Glomerular endothelial cell (primary cell): ENCODE measurements at regions not wholly inside any gene's neighbourhood (a gene's known extent, or its start where the extent isn't known, plus 50 kb on each side); places are given as distances from the start of the nearest gene placed in this dataset.
"Not testable (repeated sequence)": the region's sequence is repeated elsewhere in the genome, so short reads cannot be mapped to it uniquely, and the experiment has no call there.

Experiments
- DNase-seq: peaks from one replicate; pipeline ENCODE4 v3.0.0-alpha.2; 2011; ENCODE audit warnings: low read depth, low spot score; ENCODE audit errors: extremely low read depth

DNA sequence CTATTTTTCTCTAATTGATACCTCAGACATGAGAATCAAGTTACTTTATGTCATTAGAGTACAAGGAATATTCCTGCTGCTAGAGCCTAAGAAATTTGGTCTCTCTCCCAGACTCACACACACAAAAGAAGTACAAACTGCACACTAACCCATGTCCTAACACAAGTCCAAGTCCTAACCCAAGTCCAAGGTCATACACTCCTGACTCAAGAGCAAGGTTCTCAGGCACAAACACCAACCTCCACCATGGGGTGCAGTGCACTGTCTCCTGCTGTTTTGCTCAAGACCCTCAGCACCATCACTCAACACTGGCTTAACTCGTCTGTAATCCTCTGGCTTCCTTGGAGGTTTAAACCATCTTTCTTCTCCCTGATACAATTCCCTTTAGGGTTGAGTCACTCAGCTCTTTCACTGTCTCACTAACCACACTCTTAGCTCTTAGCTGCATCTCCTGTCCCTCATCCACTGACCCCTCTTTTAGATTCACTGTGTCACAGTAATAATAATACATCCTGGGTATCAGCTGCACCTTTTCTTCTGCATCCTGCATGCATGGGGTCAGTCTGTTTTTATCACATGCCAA is 129.8 kb downstream of the BCL2L11 start:
- no peak for DNase-seq

DNA sequence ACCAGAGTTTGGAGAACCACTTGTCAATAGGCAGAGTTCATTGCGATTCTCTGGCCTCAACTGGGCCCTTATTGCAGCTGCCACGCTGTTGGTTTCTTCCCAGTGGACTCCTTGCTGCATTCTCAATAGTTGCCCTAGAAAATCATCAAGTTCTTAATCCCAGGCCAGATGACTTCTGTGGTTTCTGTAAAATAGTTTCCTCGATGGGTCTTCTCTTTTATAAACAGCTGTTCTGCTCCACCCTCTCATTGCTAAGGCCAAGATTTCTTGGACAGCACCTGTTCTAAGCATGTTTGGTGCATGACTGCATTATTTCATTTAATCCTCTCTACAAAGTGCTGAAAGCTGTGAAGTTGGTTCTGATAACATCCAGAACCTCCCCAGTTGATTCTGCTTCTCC is 131.0 kb downstream of the BCL2L11 start:
- DNase-seq, result no peak

DNA sequence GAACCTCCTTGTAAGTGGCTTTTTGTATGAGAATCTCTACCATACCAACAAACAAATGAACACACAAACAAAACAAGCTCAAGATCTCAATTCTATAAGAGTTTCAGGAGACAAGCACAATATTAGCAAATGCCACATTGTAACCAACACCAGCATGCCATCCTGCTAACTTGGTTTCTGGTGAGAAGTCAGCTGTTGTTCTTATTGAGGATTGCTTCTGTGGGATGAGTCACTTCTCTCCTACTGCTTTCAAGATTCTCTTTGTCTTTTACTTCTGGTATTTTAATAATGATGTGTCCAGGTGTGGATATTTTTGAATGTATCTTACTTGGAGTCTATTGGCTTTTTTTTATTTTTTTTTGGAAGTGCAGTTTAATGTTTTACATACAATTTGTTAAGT is 131.7 kb downstream of the BCL2L11 start:
- no peak for DNase-seq

DNA sequence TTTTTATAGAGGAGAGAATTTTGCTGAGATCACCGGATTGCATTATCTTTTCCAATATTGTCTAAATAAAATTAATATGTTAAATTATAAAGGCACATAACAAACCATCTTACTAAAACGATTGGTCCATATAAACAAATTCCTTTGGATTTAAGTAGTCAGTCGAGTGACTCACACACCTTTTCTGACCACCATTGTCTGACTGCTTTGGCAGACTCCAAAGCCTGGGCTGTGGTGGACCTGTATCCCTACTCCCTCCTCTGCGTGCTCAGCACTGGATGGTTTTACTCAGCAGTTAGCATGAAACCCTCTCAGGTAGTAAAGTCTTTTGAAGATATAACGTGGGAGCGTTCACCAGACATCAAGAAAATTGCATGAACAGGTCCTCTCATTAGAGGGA is 134.2 kb downstream of the BCL2L11 start:
- DNase-seq, result not testable (repeated sequence)

DNA sequence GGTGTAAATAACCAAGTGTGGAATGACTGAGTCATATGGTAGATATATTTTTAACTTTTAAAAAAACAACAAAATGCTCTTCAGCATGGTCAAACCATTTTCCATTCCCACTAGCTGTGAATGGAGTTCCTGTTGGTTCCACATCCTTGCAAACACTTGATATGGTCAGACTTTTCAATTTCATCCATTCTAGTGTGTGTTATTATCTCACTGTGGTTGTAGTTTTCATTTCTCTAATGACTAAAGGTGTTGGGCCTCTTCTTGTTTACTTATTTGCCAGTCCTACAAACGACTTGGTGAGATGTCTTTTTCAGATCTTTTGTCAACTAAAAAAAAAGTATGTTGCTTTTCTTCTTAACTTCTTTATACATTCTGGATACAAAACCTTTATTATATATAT is 135.9 kb downstream of the BCL2L11 start:
- not testable (repeated sequence) for DNase-seq

DNA sequence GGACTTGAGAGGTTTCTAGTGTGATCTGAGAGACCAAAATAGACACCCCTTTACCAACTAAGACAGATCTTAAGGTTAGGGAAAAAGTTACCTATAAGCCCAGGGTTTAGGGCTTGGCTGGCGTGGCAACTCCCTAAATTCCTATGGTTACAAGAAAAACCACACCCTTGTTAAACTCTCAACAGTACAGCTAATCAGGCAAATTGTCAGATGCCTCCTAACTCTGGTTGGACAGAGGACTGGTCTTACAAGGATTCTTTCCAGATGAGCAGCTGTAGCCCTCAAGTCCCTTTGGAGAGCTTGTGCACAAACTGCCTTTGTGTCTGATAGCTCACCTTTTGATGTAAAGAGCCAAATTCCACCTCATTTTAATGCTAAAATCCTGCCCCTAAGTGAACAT is 136.9 kb downstream of the BCL2L11 start:
- not testable (repeated sequence) for DNase-seq

DNA sequence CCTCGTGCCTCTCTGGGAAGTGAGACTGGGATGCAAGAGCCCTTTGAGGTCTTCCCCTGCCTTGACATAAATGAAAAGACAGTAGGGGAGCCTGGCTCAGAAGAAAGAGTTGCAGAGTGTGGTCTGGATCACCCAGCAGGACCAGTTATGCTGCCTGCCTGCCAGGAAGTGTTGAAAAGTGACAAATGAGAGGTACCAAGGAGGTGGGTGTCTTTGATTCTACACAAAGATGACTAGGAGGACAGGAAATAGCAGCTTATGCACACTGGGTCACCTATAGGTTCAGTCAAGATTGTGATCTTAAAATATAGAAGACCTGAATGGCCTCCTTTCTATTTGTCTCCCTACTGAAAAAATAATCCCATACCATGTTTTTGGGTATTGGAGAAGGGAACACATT is 137.6 kb downstream of the BCL2L11 start:
- not testable (repeated sequence) for DNase-seq

DNA sequence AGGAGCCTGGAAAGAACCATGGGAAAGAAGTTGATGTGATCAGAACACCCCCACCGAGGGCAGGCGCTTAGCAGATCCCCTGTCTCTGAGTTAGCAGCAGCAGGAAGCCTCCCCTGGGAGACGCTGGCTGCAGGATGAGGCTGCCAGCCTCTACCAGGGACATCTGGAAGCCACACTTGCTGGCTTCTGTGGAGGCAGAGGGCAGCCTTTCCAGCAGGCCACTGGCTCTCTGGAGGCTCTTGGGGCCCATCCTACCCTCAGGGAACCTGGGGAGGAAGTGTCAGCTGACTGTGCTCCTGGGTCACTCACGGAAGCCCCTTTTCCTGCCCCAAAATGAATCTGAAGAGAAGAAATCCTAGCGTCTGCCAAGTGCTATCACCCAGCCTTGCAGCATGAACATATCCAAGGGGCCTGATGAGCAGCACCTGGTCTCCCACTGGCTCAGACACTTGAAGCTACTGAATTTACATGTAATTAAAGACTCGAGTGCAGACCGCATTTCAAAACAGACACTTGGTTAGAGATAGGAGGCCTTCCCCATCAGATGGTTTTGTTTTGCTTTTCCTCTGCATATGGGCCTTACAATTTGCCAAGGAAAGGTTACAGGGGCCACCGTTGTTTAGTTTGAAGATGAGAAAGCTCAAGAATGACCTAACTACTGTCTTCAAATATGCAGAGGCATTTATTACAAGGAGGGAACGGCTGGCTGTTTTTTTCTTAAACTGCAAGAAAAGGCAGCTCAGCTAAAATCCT is 142.1 kb downstream of the BCL2L11 start:
- not testable (repeated sequence) for DNase-seq

DNA sequence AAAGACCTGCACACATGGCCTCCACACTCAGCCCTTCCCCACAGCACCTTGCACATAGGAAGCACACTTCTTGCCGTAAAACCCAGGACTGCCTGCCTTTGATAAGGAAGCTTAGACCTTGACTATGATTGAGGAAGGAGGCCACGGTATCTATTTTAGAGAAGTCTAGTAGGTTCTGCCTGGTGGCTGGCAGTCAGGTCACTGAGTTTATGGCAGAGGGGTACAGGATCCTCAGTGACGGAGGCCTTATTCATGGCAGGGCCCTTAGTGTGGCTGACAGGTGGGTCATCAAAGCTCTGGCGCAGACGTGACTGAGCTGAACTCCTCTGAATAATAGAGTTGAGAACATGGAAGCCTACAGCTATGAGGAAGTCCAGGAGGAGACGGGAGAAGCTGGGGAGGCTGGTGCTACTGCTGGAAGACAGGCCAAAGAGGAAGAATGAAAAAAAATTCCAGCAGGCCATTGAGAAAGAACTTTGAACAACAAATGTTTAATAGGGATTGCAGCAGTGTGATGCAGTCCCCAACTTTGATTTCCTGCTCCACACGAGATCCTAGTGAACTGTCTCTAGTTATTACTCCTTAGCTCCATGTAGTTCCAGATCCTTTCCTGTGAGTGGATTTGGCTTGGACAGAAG is 142.8 kb downstream of the BCL2L11 start:
- DNase-seq, result not testable (repeated sequence)

DNA sequence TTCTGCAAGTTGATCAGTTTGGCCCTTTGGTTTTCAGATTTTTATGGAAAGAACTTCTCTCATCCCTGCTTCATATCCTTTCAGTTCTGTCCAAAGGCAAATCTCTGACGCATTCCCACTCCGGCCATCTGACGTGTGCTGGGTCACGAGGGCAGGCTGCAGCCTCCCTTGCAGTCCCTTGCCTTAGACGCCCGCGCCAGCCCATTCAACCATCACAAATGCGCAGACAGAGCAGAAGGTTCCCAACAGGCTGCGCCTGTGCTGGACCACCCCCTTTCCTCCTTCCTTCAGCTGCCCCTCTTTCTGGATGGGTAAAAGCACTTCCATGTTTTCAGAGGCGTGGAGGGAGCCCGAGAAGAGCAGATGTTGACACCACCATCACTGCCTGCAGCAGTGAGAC is 144.2 kb downstream of the BCL2L11 start:
- not testable (repeated sequence) for DNase-seq

DNA sequence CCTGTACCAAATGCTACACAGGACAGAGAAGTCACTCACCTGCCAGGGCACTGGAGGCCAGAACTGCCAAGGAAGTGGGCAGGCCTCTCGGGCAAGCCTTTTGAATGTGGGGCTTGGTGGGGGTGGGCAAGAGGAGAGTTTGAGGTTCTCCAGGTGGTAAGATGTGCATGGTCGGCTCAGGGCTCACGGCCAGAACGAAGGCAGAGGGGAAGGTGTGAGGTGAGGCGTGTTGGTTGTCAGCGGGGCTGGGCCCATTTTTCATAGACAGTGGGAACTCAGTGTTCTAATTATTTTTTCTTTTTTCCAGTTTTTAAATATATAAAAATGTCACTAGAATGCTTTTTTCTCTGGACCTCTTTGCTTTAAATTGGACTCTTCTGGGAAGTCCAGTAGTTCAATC is 145.8 kb downstream of the BCL2L11 start:
- DNase-seq, result not testable (repeated sequence)

DNA sequence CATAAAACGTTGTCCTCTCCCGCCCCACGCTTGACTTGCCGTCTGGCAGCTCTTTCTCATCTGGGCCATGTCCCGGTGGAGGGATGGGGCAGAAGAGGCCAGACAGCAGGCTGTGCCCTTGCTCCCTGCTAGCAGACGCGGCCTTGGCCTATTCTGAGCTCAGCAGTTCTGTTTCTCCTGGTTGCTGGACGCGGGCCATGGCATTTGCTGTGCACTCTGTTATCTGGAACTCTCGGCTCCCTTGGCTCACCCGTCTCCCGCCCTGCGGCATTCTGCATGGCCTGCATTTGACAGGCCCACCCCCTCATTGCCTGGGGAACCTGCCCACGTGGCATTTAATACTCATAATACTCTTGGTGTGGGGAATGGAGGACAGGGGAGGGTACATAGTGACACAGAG is 146.3 kb downstream of the BCL2L11 start:
- DNase-seq, result not testable (repeated sequence)

DNA sequence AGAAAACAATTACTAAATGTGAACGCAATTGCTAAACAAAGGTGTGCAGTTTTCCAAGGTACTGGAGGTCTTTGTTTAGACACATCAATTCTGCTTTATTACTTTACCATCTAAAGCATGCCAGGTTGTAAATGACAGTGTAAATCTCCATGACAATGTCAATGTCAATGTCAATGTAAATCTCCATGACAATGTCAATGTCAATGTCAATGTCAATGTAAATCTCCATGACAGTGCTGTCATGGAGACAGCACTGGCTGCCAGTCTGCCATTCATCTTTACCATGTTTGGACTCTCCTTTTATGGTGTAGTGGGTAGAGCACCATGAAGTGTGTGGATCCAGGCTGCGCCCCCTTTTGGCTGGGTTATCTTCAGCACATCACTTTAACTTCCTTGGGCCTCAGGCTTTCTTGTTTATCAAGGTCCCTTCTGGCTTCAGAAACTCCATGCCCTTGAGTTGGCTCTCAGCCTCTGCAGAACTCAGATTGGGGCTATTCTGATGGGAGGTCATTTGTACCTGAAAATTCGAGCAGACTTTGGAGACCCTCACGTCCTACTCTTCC is 149.1 kb downstream of the BCL2L11 start:
- DNase-seq, result not testable (repeated sequence)

DNA sequence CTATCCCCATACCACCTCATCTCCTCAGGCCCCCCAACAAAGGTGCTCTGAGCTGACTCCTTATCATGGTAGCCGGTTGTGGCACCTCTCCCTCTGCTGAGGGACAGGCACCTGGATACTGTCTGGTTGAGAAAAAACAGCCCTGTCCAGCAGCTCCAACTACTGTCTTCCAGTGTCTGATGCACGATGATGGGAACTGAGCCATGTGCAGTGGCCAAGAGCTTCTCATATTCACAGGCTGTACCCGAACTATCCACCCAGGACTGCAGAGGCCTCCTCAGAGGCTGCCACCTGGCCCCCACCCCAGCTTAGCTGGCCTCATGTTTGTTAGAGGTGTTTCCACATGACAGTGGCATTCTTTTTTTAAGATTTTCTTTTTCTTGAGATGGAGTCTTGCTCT is 149.9 kb downstream of the BCL2L11 start:
- not testable (repeated sequence) for DNase-seq

DNA sequence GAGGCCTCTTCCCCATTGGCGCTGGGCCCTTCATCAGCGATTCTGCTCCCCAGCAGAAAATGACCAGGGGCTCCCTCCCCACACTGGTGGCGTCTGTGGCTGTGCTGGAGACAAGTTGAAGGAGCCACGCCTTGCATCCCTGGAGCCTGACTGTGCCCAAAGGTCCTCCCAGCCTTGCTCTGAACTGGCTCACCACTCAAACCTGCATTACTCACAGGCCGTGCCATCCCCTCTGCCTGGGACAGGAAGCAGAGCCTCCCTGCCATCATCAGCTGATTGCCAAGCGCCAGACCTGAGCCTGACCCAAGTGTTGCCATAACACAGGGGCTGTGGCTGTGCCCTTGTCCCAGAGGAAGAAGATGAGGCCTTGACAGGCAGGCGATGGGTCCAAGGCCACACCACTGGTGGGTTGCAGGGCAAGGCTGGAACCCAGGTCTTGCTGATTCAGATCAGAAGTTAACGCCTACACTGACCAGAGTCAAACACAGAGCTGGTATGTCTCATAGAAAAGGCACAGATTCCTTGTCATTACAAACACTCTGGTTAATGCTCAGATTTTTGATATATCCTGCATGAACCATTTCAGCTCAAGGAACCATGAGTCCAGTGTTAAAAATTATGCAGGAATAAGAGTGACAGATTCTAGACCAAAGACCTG is 151.1 kb downstream of the BCL2L11 start:
- DNase-seq, result not testable (repeated sequence)

DNA sequence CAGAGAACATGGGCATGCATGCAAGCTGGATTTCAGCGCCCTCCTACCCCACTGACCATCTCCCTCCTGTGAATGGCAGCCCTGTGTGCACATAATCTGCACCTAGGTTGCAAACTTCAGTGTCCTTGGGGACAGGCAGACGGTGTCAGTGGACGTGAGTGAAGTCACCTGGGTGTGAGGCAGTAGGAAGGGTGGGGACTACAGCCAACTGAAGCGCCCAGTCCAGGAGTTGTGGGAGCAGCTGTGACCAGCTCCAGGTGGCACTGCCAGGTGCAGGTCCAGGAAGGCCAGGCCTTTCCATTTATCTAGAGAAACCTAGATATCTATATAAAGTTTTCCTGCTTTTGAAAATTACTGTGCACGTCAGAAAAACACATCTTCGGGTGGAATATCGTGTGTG is 152.3 kb downstream of the BCL2L11 start:
- not testable (repeated sequence) for DNase-seq

DNA sequence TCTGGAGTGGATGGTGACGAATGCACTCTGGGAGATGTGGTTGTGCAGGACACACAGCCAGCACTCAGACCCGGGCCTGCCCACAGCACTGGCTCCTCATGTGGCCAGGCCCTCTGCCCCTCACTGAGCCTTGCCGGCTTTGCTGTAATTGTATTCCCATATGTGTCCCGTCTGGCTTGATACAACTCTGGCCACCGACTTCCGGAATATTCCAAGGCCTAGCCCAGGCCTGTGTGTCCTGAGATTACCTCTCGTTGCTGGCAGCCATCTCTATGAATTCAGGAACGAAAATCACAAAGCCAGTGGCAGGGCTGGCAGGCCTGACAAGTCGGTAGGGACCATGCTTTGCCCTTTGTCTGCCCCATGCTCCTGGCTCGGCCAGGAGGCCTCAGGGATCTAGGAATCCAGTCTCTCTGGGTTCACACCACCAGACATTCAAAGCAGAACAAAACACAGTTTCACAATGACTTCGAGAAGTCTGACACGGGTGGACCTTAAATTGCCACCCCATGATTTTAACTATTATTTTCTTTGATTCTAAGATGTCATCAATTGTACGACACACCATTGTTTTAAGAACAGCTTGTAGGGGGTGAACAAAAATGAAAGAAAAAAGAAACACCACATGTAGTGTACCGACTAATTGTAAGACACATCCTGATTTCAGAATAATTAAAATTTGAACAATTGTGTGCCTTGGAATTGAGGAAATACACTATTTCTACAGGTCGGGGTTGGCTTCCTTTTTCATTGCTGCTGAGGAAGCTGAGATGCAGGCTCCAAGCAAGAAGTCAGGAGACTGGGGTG is 154.5 kb downstream of the BCL2L11 start:
- not testable (repeated sequence) for DNase-seq

DNA sequence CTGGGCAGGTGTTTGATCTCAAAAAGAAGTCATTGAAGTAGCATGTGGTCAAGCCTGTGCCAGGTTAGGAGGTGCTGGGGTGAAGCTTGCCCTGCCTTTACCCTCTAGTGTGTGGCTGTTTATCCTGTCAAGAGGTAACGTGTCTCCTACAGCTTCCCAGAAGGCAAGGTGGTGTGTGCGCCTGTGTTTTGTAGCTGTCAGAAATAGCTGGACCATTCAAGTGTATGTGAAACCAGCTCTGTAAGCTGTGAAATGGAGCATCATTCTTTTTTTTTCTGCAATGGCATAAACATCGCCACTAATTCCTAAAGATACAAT is 155.1 kb downstream of the BCL2L11 start:
- DNase-seq, result not testable (repeated sequence)

DNA sequence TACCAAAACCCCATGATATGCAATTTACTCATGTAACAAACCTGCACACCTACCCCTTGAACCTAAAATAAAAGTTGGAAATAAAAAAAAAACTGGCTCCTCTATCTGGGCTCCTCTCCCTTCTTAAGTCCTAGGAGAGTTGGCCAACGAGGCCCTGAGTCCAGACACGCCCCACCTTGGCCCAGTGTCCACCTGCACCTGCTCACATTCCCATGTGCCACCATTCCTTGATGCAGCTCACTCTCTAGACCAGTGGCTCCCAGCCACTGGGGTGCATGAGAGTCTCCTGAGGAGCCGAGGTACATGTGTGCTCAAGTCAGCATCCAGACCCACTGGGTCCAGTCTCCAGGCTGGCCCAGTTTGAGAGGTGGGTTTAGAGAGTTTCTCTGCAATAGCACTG is 157.4 kb downstream of the BCL2L11 start:
- not testable (repeated sequence) for DNase-seq

DNA sequence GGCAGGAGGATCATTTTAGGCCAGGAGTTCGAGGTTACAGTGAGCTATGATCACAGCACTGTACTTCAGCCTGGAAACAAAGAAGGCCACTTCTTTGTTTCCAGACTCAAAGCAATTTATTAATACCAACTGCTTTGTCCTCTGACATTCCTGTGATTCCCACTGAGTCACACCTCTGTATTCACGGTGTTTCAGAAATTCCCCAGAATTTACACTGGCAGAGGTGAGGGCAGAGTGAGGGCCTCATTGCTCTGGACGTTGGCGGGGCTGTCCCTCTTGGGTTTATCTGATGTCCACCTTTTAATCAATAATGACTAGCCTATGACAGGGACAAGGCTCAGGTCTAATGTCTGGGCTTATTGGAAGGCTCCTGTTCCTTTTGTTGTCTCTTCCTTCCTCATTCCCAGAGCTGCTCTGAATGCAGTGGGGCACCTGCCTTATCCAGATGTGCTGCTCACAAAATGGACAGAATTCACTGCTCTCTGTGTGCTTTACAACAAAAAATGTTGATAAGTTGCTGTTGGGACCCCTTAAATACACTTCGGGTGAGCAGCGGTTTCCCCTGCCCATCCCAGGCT is 160.1 kb downstream of the BCL2L11 start:
- DNase-seq, result not testable (repeated sequence)
